SK-MEL-5 (cell line): ENCODE measurements at regions not wholly inside any gene's neighbourhood (a gene's known extent, or its start where the extent isn't known, plus 50 kb on each side); places are given as distances from the start of the nearest gene placed in this dataset.

Experiments used
- small RNA-seq, 2 experiments: library from RNA; depleted of rRNA; stranded (forward); fragments of <200 nt; gene quantifications; one replicate each; pipeline ENCODE3, GENCODE V24; 2014

Small RNAs in the stretch of these regions (small RNA-seq; reads per million reads assigned to genes)
- gene AP003181.1: 0 reads per million in 2 experiments
- 0 reads per million in 2 experiments for gene RF00017
